Fibroblast of villous mesenchyme (primary cell): ENCODE measurements at regions not wholly inside any gene's neighbourhood (a gene's known extent, or its start where the extent isn't known, plus 50 kb on each side); places are given as distances from the start of the nearest gene placed in this dataset.

Experiments
- DNase-seq: peaks from one replicate; pipeline ENCODE4 v3.0.0-alpha.2; 2010; ENCODE audit warnings: low read depth
- H3K4me3 ChIP-seq: 2 replicates; pipeline ENCODE4 v1.5.1; 2011; ENCODE audit warnings: low read depth, mild to moderate bottlenecking, low read length
- TF ChIP-seq, protein P1 (sequence below): IDR thresholded peaks from 2 replicates; pipeline ENCODE4 v1.5.1; 2012; ENCODE audit warnings: low read depth, mild to moderate bottlenecking, low read length; ENCODE audit not compliant: insufficient read depth

DNA sequence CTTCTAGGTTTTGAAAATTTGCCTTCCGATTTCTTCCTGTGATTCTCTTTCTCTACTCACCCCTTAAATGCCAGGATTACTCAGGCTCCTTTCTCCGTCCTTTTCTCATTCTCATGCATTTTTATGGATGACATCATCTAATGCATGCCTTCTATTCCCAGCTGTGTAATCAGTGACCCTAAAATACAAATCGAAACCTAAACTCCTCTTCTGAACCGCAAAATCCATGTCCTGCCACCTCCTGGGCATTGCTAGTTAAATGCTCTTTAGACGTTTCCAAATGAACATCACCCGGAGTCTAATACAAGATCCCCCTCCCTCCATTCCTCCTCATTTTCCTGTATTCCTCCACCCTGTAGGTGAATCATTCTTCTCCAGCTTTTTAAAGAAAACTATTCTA lies 1703.1 kb upstream of the FLRT2 start:
- peak; percentile 58 for DNase-seq
- TF ChIP-seq, protein P1, sequence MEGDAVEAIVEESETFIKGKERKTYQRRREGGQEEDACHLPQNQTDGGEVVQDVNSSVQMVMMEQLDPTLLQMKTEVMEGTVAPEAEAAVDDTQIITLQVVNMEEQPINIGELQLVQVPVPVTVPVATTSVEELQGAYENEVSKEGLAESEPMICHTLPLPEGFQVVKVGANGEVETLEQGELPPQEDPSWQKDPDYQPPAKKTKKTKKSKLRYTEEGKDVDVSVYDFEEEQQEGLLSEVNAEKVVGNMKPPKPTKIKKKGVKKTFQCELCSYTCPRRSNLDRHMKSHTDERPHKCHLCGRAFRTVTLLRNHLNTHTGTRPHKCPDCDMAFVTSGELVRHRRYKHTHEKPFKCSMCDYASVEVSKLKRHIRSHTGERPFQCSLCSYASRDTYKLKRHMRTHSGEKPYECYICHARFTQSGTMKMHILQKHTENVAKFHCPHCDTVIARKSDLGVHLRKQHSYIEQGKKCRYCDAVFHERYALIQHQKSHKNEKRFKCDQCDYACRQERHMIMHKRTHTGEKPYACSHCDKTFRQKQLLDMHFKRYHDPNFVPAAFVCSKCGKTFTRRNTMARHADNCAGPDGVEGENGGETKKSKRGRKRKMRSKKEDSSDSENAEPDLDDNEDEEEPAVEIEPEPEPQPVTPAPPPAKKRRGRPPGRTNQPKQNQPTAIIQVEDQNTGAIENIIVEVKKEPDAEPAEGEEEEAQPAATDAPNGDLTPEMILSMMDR, result peak; percentile 14
- H3K4me3 ChIP-seq, result no peak overlapping the region

- no peak for DNase-seq
- no peak overlapping the region for H3K4me3 ChIP-seq
- TF ChIP-seq, protein P1, result no peak
Measured at GRCh38 chr14:83827383-83827782, 1702.6 kb upstream of the FLRT2 start.

DNA sequence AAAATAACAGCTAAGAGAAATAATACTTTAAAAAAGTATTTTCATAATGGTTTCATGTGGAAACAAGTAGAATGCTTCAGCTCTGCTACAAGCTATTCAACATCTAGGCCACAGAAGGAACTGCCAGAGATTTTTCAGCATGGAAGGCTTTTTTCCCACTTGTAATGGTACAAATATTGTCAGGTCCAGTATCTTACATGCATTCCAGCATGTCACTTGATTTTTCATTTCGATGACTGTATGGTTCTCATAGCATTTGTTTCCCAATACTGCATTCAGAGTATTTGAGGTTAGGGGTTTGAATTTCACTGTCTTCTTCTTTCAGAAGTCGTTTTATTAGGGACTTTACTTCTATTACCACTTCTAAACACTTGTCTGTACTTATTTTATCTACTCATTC lies 1701.5 kb upstream of the FLRT2 start:
- TF ChIP-seq, protein P1, result no peak
- no peak overlapping the region for H3K4me3 ChIP-seq
- DNase-seq, result no peak

- TF ChIP-seq, protein P1, result no peak
- H3K4me3 ChIP-seq, result no peak overlapping the region
- DNase-seq, result no peak
Measured at GRCh38 chr14:83830316-83830715, 1699.6 kb upstream of the FLRT2 start.

GRCh38 chr14:83838226-83838625 lies 1691.7 kb upstream of the FLRT2 start:
- no peak overlapping the region for H3K4me3 ChIP-seq
- DNase-seq, result peak; percentile 27

GRCh38 chr14:83842547-83842946 lies 1687.4 kb upstream of the FLRT2 start:
- DNase-seq, result no peak
- TF ChIP-seq, protein P1, result no peak
- H3K4me3 ChIP-seq, result no peak overlapping the region

More at GRCh38 chr14:83838226-83838625, 1691.7 kb upstream of the FLRT2 start:
- TF ChIP-seq, protein P1, result no peak

- H3K4me3 ChIP-seq, result no peak overlapping the region
- DNase-seq, result no peak
- TF ChIP-seq, protein P1, result no peak
Measured at GRCh38 chr14:83847102-83847501, 1682.8 kb upstream of the FLRT2 start.
